HL-60/S4 (cell line): ENCODE measurements at regions not wholly inside any gene's neighbourhood (a gene's known extent, or its start where the extent isn't known, plus 50 kb on each side); places are given as distances from the start of the nearest gene placed in this dataset.

Experiments used
- in situ Hi-C: fragments of 300-500 bp; cut with MboI; formaldehyde crosslinking; loops from 2 replicates; pipeline ENCODE4 v1.14.3; 2022; ENCODE audit warnings: low sequenced_read_pairs

DNA sequence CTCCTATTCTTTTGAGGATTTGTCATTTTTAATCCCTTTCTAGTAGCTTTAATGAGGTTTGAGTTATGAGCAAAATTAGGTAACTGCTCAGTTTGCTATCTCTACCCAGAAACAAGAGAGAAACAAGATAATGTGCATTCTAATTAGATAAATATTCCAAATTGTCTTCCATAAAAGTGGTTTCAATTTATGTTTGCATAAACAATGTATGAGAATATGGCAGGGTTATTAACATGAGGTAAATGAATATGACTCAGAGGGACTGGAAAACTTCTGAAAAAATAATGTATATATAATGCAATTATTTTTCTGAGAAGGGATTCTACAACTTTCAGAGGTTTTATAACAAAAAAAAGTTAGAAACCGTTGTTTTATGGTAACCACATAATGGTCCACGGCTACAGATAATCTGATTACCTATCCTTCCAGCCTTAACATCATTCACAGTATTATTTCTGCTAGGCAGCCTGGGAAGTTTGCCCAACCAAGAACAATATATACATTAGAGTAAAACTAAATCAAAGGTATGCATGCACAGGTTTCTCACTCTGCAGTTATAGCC is 101.2 kb downstream of the CRPPA start:
- in situ Hi-C loops, result no loop called here

DNA sequence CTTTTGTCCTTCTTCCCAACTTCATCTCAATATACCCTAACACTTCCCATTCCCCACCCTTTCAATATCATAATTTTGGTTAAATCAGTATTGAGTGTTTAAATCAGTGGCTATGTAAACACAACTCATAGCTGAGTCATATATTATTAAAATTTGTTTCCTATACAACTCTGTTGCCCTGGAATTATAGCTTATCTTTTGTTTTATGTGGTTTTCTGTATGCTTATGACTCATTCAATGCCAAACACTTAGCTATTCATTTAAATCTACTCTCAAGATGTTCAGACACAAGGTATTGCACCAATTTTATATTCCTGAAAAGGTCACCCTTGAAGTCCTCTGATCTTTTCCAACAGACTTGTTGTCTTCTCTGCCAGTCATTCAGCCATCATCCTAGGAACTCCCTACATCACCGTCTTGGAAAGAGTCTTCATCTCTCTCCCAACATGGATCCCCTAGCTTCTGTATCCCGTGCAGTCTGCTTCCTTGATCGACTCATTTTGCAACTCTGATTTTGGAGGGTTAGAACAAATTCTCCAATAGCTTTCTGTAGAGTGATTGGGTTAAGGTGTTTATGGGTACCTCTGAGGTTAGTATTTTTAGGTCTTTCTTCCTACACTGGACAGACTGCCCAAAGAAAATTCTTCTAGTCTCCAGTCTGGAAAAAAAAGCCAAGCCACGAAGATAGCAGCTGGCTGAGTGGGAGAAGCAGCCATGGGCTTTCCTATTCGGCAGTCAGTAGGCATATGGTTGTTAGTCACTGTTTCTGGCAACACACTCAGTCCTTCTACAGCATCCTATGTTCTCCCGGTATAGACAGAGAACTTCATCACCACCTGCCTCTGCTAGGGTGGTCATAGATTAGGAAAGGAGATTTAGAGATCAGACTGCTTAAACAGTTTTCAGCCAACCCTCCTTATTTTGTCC is 102.1 kb downstream of the CRPPA start:
- in situ Hi-C loops, result no loop called here

- in situ Hi-C loops, result no loop called here
Observed at GRCh38 chr7:16318463-16318862, 102.9 kb downstream of the CRPPA start.

GRCh38 chr7:16317406-16317805 is 103.9 kb downstream of the CRPPA start:
- in situ Hi-C loops, result no loop called here

GRCh38 chr7:16315280-16315679 is 106.1 kb downstream of the CRPPA start:
- in situ Hi-C loops, result no loop called here

GRCh38 chr7:16309129-16309528 is 112.2 kb downstream of the CRPPA start:
- in situ Hi-C loops, result no loop called here

DNA sequence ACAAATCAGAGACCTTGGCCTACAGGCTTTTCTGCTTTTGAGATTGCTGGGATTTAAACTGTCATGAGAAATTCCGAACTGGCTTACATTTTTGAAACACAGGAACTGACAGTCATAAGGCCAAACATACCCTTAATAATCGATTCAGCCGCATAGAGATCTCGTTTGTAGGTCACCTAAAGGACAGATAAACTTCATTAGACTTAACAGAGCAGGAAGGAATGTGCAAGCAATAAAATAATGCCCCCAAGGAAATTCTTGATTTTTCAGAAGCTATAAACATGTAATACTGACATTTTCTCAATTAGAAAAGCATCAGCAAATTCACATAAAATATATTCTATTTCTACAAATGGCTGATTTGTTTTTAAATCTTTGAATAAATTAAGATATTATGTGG is 120.0 kb downstream of the CRPPA start:
- in situ Hi-C loops, result no loop called here

- in situ Hi-C loops, result no loop called here
Observed at GRCh38 chr7:16300361-16300895, 120.9 kb downstream of the CRPPA start.

- in situ Hi-C loops, result no loop called here
Observed at GRCh38 chr7:16299853-16300252, 121.5 kb downstream of the CRPPA start.

DNA sequence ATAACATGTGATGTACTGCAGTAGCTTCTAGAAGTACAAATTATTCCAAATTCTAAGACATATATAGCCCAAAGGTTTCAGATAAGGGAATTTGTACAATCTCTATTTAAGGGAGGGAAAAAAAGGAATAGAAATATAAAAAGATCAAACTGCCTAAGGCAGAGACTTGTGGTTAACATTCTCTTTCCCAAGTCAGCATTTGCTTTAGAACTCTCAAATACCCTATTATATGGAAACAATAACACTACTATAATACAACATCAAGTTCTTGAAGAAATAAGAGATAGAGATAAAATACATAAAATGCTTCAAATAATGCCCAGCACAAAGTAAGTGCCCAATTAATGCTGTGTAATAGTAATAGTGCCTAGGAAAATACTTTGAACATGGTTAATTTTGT is 123.1 kb downstream of the CRPPA start:
- in situ Hi-C loops, result no loop called here

GRCh38 chr7:16295558-16295957 is 125.8 kb downstream of the CRPPA start:
- in situ Hi-C loops, result no loop called here

DNA sequence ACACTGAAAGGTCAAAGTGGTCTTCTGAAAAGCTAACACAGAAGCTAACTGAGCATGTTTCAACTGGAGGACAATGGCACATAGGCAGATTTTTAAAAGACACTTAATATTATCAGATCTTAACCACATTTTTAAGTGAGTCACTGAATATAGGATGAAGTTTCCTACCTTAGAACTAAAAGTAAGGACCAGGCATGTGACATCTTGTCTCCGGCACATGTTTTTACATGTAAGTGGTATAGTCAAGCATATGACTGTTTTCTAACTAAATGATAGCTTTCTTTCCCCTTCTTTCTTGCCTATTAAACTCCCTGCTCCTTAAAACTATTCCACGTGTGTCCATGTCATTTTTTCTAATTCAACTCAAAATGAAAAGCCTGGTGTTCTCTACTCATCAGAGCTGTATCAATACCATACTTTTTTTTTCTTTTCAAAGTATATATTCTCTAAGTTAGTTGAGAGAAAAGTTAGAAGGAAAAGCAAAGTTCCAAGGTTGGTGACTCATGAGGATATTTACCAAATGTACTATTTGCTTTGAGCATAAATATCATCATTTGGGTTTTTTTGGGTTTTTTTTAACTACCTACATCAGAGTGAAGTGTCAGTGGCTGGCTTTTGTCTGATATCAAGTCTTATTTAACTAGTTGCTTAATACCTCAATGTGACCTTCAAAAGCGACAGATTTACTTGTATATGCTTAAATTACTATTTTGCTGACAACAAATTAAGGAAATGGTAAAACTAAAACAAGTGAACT is 127.5 kb downstream of the CRPPA start:
- in situ Hi-C loops, result no loop called here

DNA sequence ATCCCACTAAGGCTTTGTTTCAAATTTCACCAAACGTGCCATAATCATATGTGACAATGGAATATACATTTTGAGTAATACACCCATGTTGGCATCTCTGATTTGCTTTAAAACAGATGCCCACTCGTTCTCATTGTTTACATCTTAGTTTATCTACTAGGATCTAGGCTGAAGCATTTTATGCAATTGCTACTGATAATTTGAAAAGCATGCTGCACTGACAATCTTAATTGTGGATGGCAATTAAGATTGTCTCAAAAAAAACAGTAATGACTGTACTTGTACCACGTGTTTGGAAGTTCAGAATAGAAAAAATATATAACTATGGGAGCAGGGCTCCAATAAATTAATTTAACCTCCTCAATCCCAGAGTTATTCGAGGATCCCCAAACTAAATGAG is 136.8 kb downstream of the CRPPA start:
- in situ Hi-C loops, result no loop called here

DNA sequence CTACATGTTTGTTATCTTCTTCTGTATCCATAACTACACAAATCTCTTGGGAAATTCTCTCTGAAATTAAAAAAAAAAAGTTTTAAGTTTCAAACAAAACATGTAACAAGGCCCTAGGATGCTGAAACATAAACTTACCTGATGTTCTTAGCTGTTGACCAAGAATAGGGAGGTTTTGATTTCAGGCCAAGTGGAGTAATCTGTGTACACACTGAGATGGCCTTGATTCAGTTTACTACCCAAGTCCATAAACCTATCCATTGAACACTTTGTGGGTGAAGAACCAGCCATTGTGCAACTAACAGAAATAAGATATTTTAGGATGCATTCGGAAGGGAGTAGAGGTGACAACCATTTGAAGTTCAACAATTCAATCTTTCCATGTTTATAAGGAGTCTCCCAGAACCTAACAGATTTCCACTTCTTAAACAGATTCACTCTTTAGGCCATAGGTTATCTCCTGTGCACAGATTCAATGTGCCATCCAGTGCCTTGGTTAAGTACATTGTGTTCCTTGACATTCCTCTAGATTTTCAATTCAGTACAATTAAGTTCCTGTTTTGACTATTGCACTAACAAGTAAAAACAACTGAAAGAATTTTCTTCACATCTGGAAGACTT is 143.1 kb downstream of the CRPPA start:
- in situ Hi-C loops, result no loop called here

DNA sequence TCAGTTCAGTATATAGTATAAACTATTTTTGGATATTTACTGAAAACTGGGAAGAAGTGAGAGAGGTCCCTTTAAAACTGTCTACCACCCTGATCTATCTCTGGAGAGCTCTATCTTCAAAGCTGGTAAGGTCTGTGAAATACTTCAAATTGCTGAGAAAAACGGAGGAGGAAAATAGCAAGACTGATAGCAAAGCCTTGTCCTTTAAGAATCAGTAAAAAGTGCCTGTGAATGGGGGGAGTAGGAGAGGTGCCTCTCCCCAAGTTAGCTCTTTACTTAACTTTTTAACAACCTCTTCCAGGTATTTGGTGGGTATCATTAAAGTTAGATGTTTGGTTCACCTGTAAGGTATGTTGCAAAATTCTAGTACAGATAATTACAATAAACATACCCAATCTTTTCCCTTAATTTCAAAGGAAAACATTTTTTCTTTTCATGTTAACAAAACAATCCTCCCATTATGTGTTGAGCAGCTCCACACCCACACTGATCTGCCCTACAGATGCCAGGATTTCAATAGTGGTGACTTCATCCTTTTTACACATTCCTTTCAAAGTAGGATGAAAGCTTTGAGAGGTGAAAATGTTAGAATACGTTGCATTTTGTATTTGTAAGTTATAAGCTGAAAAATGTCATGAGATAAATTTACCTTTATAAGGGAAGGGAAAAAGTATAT is 149.2 kb downstream of the CRPPA start:
- in situ Hi-C loops, result no loop called here

- in situ Hi-C loops, result no loop called here
Observed at GRCh38 chr7:16271355-16271915, 149.9 kb downstream of the CRPPA start.

DNA sequence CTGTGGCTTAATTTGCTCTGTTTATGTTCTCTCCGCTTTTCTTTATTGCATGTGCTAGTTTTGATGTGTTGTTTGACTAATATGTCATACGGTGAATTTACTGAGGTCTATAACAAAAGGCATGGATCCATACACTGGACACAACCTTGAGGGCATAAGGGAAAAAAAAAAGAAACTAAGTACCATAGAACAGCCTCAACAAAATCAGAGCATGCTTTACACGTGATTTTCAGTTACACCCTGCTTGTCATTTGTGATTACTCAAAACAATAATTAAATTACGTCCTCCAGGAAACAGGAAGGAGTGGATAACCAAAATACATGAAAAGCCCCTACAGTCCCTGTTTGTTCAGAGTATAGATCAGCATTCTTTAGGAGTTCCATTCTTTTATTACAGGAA is 150.5 kb downstream of the CRPPA start:
- in situ Hi-C loops, result no loop called here

- in situ Hi-C loops, result no loop called here
Observed at GRCh38 chr7:16268821-16269768, 152.2 kb downstream of the CRPPA start.
